ENCODE measurements at regions not wholly inside any gene's neighbourhood (a gene's known extent, or its start where the extent isn't known, plus 50 kb on each side); places are given as distances from the start of the nearest gene placed in this dataset.

GRCh38 chr2:199011908-199012307, 445.8 kb downstream of the SATB2 start:
- H3K4me1 ChIP-seq, result no peaks in the 10 kb centered on the region
- ATAC-seq (no peak), DNase-seq (no peak)
- H3K36me3 ChIP-seq, result no peaks in the 10 kb centered on the region
- TF ChIP-seq CTCF (IDR thresholded peaks at IDR 0.05), result no peak
- intact Hi-C loops (cut with DNase I), result no loop called here
- H3K4me3 ChIP-seq, result no peak overlapping the region
- no peaks in the 10 kb centered on the region for H3K27me3 ChIP-seq
- H3K27ac ChIP-seq, result no peak overlapping the region
- peaks cover 0 to 22% of the 10 kb centered on the region in 2 donors for H3K9me3 ChIP-seq

- H3K27ac ChIP-seq, result no peak overlapping the region
- no peaks in the 10 kb centered on the region for H3K4me1 ChIP-seq
- H3K9me3 ChIP-seq, result peaks cover 0 to 3% of the 10 kb centered on the region in 2 donors
- intact Hi-C loops (cut with DNase I), result no loop called here
- no peaks in the 10 kb centered on the region for H3K27me3 ChIP-seq
- ATAC-seq (no peak), DNase-seq (no peak)
- TF ChIP-seq CTCF (IDR thresholded peaks at IDR 0.05), result no peak
- H3K4me3 ChIP-seq, result no peak overlapping the region
- no peaks in the 10 kb centered on the region for H3K36me3 ChIP-seq
These were observed 463.1 kb downstream of the SATB2 start for GRCh38 chr2:198994678-198995077.

- H3K27me3 ChIP-seq, result no peaks in the 10 kb centered on the region
- DNase-seq (no peak), ATAC-seq (no peak)
- H3K4me1 ChIP-seq, result no peaks in the 10 kb centered on the region
- no peaks in the 10 kb centered on the region for H3K36me3 ChIP-seq
- no peak for TF ChIP-seq CTCF (IDR thresholded peaks at IDR 0.05)
- no peak overlapping the region for H3K27ac ChIP-seq
- intact Hi-C loops (cut with DNase I), result no loop called here
- no peak overlapping the region for H3K4me3 ChIP-seq
- H3K9me3 ChIP-seq, result peaks cover 0 to 4% of the 10 kb centered on the region in 2 donors
These were observed 466.3 kb downstream of the SATB2 start for GRCh38 chr2:198991431-198991830.

- no peak for TF ChIP-seq CTCF (IDR thresholded peaks at IDR 0.05)
- H3K4me1 ChIP-seq, result no peaks in the 10 kb centered on the region
- DNase-seq, result no peak
- H3K27me3 ChIP-seq, result no peaks in the 10 kb centered on the region
- peaks cover 0 to 40% of the 10 kb centered on the region in 2 donors for H3K9me3 ChIP-seq
- no peaks in the 10 kb centered on the region for H3K36me3 ChIP-seq
- H3K4me3 ChIP-seq, result no peak overlapping the region
- no peak overlapping the region for H3K27ac ChIP-seq
- ATAC-seq, result no peak
- intact Hi-C loops (cut with DNase I), result no loop called here
These were observed 482.0 kb downstream of the SATB2 start for GRCh38 chr2:198975779-198976178.

- no peak for ATAC-seq
- H3K4me3 ChIP-seq, result no peak overlapping the region
- H3K4me1 ChIP-seq, result no peaks in the 10 kb centered on the region
- no peak for TF ChIP-seq CTCF (IDR thresholded peaks at IDR 0.05)
- H3K27me3 ChIP-seq, result no peaks in the 10 kb centered on the region
- intact Hi-C loops (cut with DNase I), result no loop called here
- H3K9me3 ChIP-seq, result peaks cover 0 to 40% of the 10 kb centered on the region in 2 donors
- no peak overlapping the region for H3K27ac ChIP-seq
- no peaks in the 10 kb centered on the region for H3K36me3 ChIP-seq
- no peak for DNase-seq
These were observed 484.0 kb downstream of the SATB2 start for GRCh38 chr2:198973785-198974184.
